H9 (cell line): ENCODE measurements at regions not wholly inside any gene's neighbourhood (a gene's known extent, or its start where the extent isn't known, plus 50 kb on each side); places are given as distances from the start of the nearest gene placed in this dataset.

Experiments used
- DNase-seq: peaks from one replicate; pipeline ENCODE4 v3.0.0-alpha.2; 2017
- H2AFZ ChIP-seq: one replicate; pipeline ENCODE4 v1.6.1; 2013; ENCODE audit warnings: mild to moderate bottlenecking, low read length, control low read depth, moderate library complexity
- H2AK5ac ChIP-seq: 2 replicates; pipeline ENCODE4 v1.6.1; 2013; ENCODE audit warnings: low read length, control low read depth, mixed read lengths; ENCODE audit not compliant: insufficient read length
- H2BK120ac ChIP-seq: one replicate; pipeline ENCODE4 v1.6.1; 2013; ENCODE audit warnings: low read depth, mild to moderate bottlenecking, low read length, control low read depth, inconsistent platforms; ENCODE audit not compliant: poor library complexity, severe bottlenecking
- H2BK12ac ChIP-seq: 2 replicates; pipeline ENCODE4 v1.6.1; 2013; ENCODE audit warnings: low read length, control low read depth, mixed read lengths, low read depth; ENCODE audit not compliant: insufficient read length
- H2BK15ac ChIP-seq: 2 replicates; pipeline ENCODE4 v1.6.1; 2013; ENCODE audit warnings: low read depth, low read length, control low read depth
- H2BK20ac ChIP-seq: one replicate; pipeline ENCODE4 v1.6.1; 2013; ENCODE audit warnings: low read depth, mild to moderate bottlenecking, low read length, control low read depth, inconsistent platforms; ENCODE audit not compliant: poor library complexity, severe bottlenecking
- H2BK5ac ChIP-seq: 2 replicates; pipeline ENCODE4 v1.6.1; 2013; ENCODE audit warnings: low read length, control low read depth, mixed read lengths; ENCODE audit not compliant: insufficient read length
- H3K14ac ChIP-seq: 2 replicates; pipeline ENCODE4 v1.6.1; 2013; ENCODE audit warnings: low read length, control low read depth; ENCODE audit not compliant: insufficient read depth
- H3K18ac ChIP-seq: 2 replicates; pipeline ENCODE4 v1.6.1; 2013; ENCODE audit warnings: low read depth, mild to moderate bottlenecking, mixed read lengths, low read length, control low read depth; ENCODE audit not compliant: insufficient read length
- H3K23ac ChIP-seq: 2 replicates; pipeline ENCODE4 v1.6.1; 2013; ENCODE audit warnings: low read length, control low read depth, mixed read lengths, low read depth; ENCODE audit not compliant: insufficient read length
- H3K23me2 ChIP-seq: 2 replicates; pipeline ENCODE4 v1.6.1; 2013; ENCODE audit warnings: low read depth, mild to moderate bottlenecking, mixed read lengths, low read length, control low read depth; ENCODE audit not compliant: insufficient read length, poor library complexity, severe bottlenecking
- H3K27ac ChIP-seq: 2 replicates; pipeline ENCODE4 v1.5.1; 2013; ENCODE audit warnings: low read length, control low read depth, mixed read lengths, low read depth; ENCODE audit not compliant: insufficient read length
- H3K27me3 ChIP-seq: 2 replicates; pipeline ENCODE4 v1.6.1; 2013; ENCODE audit warnings: low read length, control low read depth, inconsistent platforms; ENCODE audit not compliant: insufficient read depth
- H3K4ac ChIP-seq: 2 replicates; pipeline ENCODE4 v1.6.1; 2013; ENCODE audit warnings: low read depth, mild to moderate bottlenecking, control low read depth, inconsistent platforms, low read length, moderate library complexity
- H3K4me1 ChIP-seq: 2 replicates; pipeline ENCODE4 v1.6.1; 2013; ENCODE audit warnings: low read length, control low read depth, inconsistent platforms; ENCODE audit not compliant: insufficient read depth
- H3K4me2 ChIP-seq: 2 replicates; pipeline ENCODE4 v1.6.1; 2013; ENCODE audit warnings: low read length, control low read depth, mixed read lengths; ENCODE audit not compliant: insufficient read length, insufficient read depth
- H3K56ac ChIP-seq: 2 replicates; pipeline ENCODE4 v1.6.1; 2013; ENCODE audit warnings: low read depth, mild to moderate bottlenecking, mixed read lengths, low read length, control low read depth; ENCODE audit not compliant: insufficient read length
- H3K79me1 ChIP-seq: 2 replicates; pipeline ENCODE4 v1.6.1; 2013; ENCODE audit warnings: low read depth, mild to moderate bottlenecking, moderate library complexity, low read length, control low read depth, inconsistent platforms; ENCODE audit not compliant: insufficient read depth, poor library complexity, severe bottlenecking
- H3K79me2 ChIP-seq: 2 replicates; pipeline ENCODE4 v1.6.1; 2013; ENCODE audit warnings: low read length, control low read depth, inconsistent platforms; ENCODE audit not compliant: insufficient read depth
- H3K9ac ChIP-seq: 2 replicates; pipeline ENCODE4 v1.6.1; 2013; ENCODE audit warnings: low read length, control low read depth, mixed read lengths; ENCODE audit not compliant: insufficient read length; ENCODE audit errors: extremely low read depth
- H3K9me3 ChIP-seq: one replicate; pipeline ENCODE4 v1.6.1; 2013; ENCODE audit warnings: low read depth, low read length, inconsistent platforms; ENCODE audit not compliant: control insufficient read depth
- H3T11ph ChIP-seq: one replicate; pipeline ENCODE4 v1.6.1; 2013; ENCODE audit warnings: mild to moderate bottlenecking, low read length, control low read depth, inconsistent platforms
- H4K20me1 ChIP-seq: one replicate; pipeline ENCODE4 v1.6.1; 2013; ENCODE audit not compliant: control insufficient read depth, insufficient read length, insufficient read depth
- H4K5ac ChIP-seq: 2 replicates; pipeline ENCODE4 v1.6.1; 2013; ENCODE audit warnings: low read depth, mild to moderate bottlenecking, mixed read lengths, low read length, control low read depth; ENCODE audit not compliant: insufficient read length
- H4K8ac ChIP-seq: replicated peaks from 2 replicates; pipeline ENCODE4 v1.6.1; 2013; ENCODE audit warnings: low read length, control low read depth, mixed read lengths, low read depth; ENCODE audit not compliant: insufficient read length
- H4K91ac ChIP-seq: 2 replicates; pipeline ENCODE4 v1.6.1; 2013; ENCODE audit warnings: low read depth, mild to moderate bottlenecking, moderate library complexity, mixed read lengths, low read length, control low read depth; ENCODE audit not compliant: insufficient read length
- H3K27ac Mint-ChIP-seq, 3 experiments: 2 replicates in 2 of 3; 3 replicates in 1 of 3; pipeline ENCODE4 v1.8.0; 2020 to 2021; ENCODE audit warnings: mixed read lengths in 3 of 3, mild to moderate bottlenecking in 1 of 3, moderate library complexity in 1 of 3
- H3K27me3 Mint-ChIP-seq: 2 replicates; pipeline ENCODE4 v1.8.0; 2021; ENCODE audit warnings: low read depth, mild to moderate bottlenecking, moderate library complexity, mixed read lengths
- H3K36me3 Mint-ChIP-seq, 3 experiments: 2 replicates in 2 of 3; 3 replicates in 1 of 3; pipeline ENCODE4 v1.8.0; 2020 to 2021; ENCODE audit warnings: low read depth in 3 of 3, mixed read lengths in 3 of 3; ENCODE audit not compliant: insufficient read depth in 1 of 3
- H3K4me1 Mint-ChIP-seq, 2 experiments: 2 replicates each; pipeline ENCODE4 v1.8.0; 2020; ENCODE audit warnings: mixed read lengths in 2 of 2
- H3K4me3 Mint-ChIP-seq, 2 experiments: 2 replicates in 1 of 2; 3 replicates in 1 of 2; pipeline ENCODE4 v1.8.0; 2020 to 2021; ENCODE audit warnings: mild to moderate bottlenecking in 2 of 2, mixed read lengths in 2 of 2, moderate library complexity in 1 of 2
- H3K9me3 Mint-ChIP-seq, 2 experiments: 2 replicates in 1 of 2; 3 replicates in 1 of 2; pipeline ENCODE4 v1.8.0; 2020; ENCODE audit warnings: mild to moderate bottlenecking in 2 of 2, mixed read lengths in 2 of 2, moderate library complexity in 1 of 2
- CTCF ChIP-seq: fragments of 200-600 bp; sonication (generic); conservative IDR thresholded peaks from 3 replicates; pipeline ENCODE4 v1.8.0; 2021; ENCODE audit warnings: antibody characterized with exemption, mild to moderate bottlenecking
- WGBS: extraction: QIAGEN DNeasy Blood & Tissue Kit; methylation state at CpG from one replicate; pipeline ENCODE4 v1.1.7; 2013; ENCODE audit warnings: missing lambda C conversion rate, low lambda C conversion rate, mixed read lengths; ENCODE audit not compliant: insufficient read length; ENCODE audit errors: extremely low coverage; 5-methylcytosine and 5-hydroxymethylcytosine counted together

GRCh38 chr18:77884454-77884853 is 634.8 kb downstream of the GALR1 start:
- no peak overlapping the region for H2BK20ac ChIP-seq
- H3K9me3 Mint-ChIP-seq: peaks cover 3 to 5% of the 10 kb centered on the region in 2 experiments; a peak in 4 of 5 replicates
- H3K27me3 ChIP-seq: no peaks in the 10 kb centered on the region
- no peaks in the 10 kb centered on the region for H4K20me1 ChIP-seq
- H2AFZ ChIP-seq: no peak overlapping the region
- no peaks in the 10 kb centered on the region for H3K79me1 ChIP-seq
- H2BK5ac ChIP-seq: no peak overlapping the region
- H4K5ac ChIP-seq: no peak overlapping the region
- H4K8ac ChIP-seq: no peak overlapping the region
- no peaks in the 10 kb centered on the region for H3K79me2 ChIP-seq
- H3K4me2 ChIP-seq: no peak overlapping the region
- no peak overlapping the region for H2BK120ac ChIP-seq
- H4K91ac ChIP-seq: no peak overlapping the region
- H3K4me1 Mint-ChIP-seq: no peaks in the 10 kb centered on the region
- TF ChIP-seq CTCF: no peak
- DNase-seq: no peak
- H3K4me1 ChIP-seq: no peaks in the 10 kb centered on the region
- no peak overlapping the region for H3K27ac Mint-ChIP-seq
- no peak overlapping the region for H3K18ac ChIP-seq
- no peaks in the 10 kb centered on the region for H3K23me2 ChIP-seq
- no peak overlapping the region for H3K4me3 Mint-ChIP-seq
- peaks cover 1% of the 10 kb centered on the region for H3K27me3 Mint-ChIP-seq
- no peak overlapping the region for H3K27ac ChIP-seq
- no peak overlapping the region for H3K9ac ChIP-seq
- no peak overlapping the region for H3K23ac ChIP-seq
- no peak overlapping the region for H3T11ph ChIP-seq
- H3K14ac ChIP-seq: no peak overlapping the region
- H3K4ac ChIP-seq: no peak overlapping the region
- no peak overlapping the region for H3K56ac ChIP-seq
- H3K9me3 ChIP-seq: no peaks in the 10 kb centered on the region
- no peak overlapping the region for H2AK5ac ChIP-seq
- H2BK15ac ChIP-seq: no peak overlapping the region
- peaks cover 0 to 2% (median 1%) of the 10 kb centered on the region in 3 experiments; a peak in 2 of 7 replicates for H3K36me3 Mint-ChIP-seq
- no CpG with 5 or more reads among the region's 5 CpGs for WGBS
- no peak overlapping the region for H2BK12ac ChIP-seq
